Epithelial cell of proximal tubule (primary cell): ENCODE measurements at regions not wholly inside any gene's neighbourhood (a gene's known extent, or its start where the extent isn't known, plus 50 kb on each side); places are given as distances from the start of the nearest gene placed in this dataset.

Experiments used
- DNase-seq: peaks from one replicate; pipeline ENCODE4 v3.0.0-alpha.2; 2011; ENCODE audit warnings: low read depth
- H3K4me3 ChIP-seq: 2 replicates; pipeline ENCODE4 v1.5.1; 2011; ENCODE audit warnings: low read depth, mild to moderate bottlenecking, low read length
- CTCF ChIP-seq: conservative IDR thresholded peaks from 2 replicates; pipeline ENCODE4 v1.5.1; 2012; ENCODE audit warnings: low read depth, mild to moderate bottlenecking, low read length

DNA sequence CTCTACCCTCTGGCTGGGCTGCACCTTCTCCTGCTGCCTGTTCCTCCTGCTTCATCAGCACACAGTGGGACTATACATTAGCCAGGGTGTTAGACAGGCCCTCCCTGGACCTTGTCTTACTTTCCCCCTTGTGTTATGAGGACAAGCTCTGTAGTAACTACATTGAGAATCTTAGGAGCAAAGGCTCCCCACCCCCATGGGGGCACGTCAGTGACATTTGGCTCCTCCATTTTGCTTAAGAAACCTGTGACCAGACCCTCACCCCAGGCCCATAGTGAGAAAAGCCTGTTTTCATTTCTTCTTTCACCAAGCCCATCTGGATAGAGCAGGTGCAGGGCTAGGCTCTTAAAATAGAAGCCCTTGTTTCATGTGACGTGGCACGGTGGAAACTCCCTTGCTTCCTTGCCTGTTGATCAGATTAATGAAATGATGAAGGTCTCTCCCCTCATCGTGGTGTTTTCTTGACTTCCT, 146.7 kb downstream of the RPIA start:
- no peak overlapping the region for H3K4me3 ChIP-seq
- DNase-seq: no peak
- no peak for TF ChIP-seq CTCF

DNA sequence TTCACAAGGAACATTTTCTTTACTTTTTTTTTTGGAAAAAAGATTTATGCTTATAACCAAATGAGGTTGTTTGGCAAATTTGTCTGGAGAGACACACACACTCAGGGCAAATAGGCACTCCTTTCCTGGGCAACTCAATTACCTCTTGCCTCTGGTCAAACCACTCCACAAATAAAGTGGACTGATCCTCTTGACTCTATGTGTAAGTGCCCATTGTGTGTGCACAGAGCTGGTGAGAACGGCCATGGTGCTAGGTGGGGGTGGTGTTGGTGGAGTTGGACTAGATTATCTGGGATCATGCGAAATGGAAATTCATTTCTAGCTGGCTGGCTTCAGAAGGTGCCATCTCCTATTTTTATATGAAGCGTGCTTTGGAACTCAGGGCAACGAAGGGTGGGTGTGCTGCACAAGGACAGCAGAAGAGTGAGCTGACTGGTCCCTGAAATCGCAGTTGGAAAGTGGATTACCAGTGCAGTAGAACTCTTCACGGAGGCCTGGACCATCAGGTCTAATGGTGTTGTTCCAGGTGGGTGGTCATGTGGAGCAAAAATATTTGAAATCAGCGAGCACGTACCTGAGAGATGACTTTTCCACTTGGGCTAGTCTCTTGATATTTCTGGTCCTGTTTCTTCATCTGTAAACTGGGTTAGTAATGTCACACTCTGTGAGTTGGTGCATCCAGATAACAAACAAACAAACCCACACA, 149.9 kb downstream of the RPIA start:
- H3K4me3 ChIP-seq: no peak overlapping the region
- TF ChIP-seq CTCF: no peak
- DNase-seq: no peak

DNA sequence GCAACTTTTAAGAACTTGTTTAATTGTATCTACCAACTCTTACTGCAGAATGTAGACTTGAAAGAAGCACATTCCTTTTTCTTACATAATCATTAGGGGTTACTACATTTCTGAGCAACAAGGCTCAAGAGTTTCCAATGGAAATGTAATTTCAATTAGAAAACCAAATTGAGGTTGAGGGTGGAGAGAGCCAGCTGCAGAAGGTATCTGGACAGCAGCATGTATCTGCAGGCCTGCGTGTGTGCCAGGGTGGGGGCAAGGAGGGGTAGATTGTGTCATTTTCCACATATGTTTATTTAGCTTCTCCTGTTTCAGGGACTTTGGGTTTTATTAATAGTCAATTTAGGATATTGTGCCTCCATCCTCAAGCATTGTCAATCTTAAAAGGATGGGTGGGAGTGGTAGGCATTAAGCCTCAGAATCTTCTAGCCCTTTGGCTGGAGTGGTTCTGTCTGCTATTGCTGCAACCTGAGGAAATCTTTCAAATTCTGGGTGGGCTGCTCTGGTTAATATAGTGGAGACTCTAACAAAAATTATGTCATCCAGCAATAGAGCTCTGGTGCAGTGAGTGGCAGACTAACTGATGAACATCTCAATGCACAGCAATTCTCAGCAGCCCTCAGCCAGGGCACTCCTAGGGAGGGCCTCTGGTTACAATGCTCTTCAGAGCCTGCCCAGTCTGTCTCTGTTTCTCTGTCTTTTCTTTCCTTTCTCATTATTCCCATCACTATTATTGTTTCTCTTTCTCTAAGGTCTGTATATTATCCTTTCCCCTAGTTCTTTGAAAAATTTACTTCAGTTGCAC, 151.4 kb downstream of the RPIA start:
- DNase-seq: no peak
- no peak overlapping the region for H3K4me3 ChIP-seq
- no peak for TF ChIP-seq CTCF

- TF ChIP-seq CTCF: no peak
- H3K4me3 ChIP-seq: no peak overlapping the region
- DNase-seq: no peak
Observed at GRCh38 chr2:88843651-88844050, 152.2 kb downstream of the RPIA start.

GRCh38 chr2:88844960-88845359, 153.5 kb downstream of the RPIA start:
- DNase-seq: no peak
- TF ChIP-seq CTCF: no peak
- no peak overlapping the region for H3K4me3 ChIP-seq

GRCh38 chr2:88845772-88846661, 154.5 kb downstream of the RPIA start:
- TF ChIP-seq CTCF: no peak
- DNase-seq: no peak
- H3K4me3 ChIP-seq: no peak overlapping the region
